NT2/D1 (cell line): ENCODE measurements at regions not wholly inside any gene's neighbourhood (a gene's known extent, or its start where the extent isn't known, plus 50 kb on each side); places are given as distances from the start of the nearest gene placed in this dataset.

Source experiments
- DNase-seq: peaks from one replicate; pipeline ENCODE4 v3.0.0-alpha.2; 2011; ENCODE audit warnings: low read depth, low spot score
- H3K27me3 ChIP-seq: 2 replicates; pipeline ENCODE4 v1.6.0; 2011; ENCODE audit warnings: mild to moderate bottlenecking; ENCODE audit not compliant: insufficient read length, insufficient read depth
- H3K36me3 ChIP-seq: 2 replicates; pipeline ENCODE4 v1.6.1; 2011; ENCODE audit warnings: mild to moderate bottlenecking, low read length, mixed read lengths; ENCODE audit not compliant: insufficient read depth, insufficient read length
- H3K4me1 ChIP-seq: 2 replicates; pipeline ENCODE4 v1.5.1; 2011; ENCODE audit not compliant: insufficient read depth, insufficient read length
- H3K4me3 ChIP-seq: 2 replicates; pipeline ENCODE4 v1.5.1; 2011; ENCODE audit warnings: low read depth; ENCODE audit not compliant: insufficient read length
- H3K9ac ChIP-seq: 2 replicates; pipeline ENCODE4 v1.6.0; 2011; ENCODE audit warnings: low read depth; ENCODE audit not compliant: insufficient read length
- H3K9me3 ChIP-seq: 2 replicates; pipeline ENCODE4 v1.5.1; 2011; ENCODE audit warnings: mild to moderate bottlenecking, low read length; ENCODE audit not compliant: insufficient read depth
- SUZ12 ChIP-seq: IDR thresholded peaks from 2 replicates; pipeline ENCODE4 v1.6.1; 2011; ENCODE audit not compliant: insufficient read length, insufficient read depth; ENCODE audit errors: extremely low read depth
- YY1 ChIP-seq: IDR thresholded peaks from 2 replicates; pipeline ENCODE4 v1.6.1; 2011; ENCODE audit not compliant: insufficient read length, insufficient read depth
- ZNF274 ChIP-seq: IDR thresholded peaks from 2 replicates; pipeline ENCODE4 v1.6.1; 2011; ENCODE audit warnings: mild to moderate bottlenecking, low read depth, low read length

GRCh38 chr22:26825960-26826935 lies 168.9 kb downstream of the MIAT start:
- Histone ChIP-seq H3K4me3 (no peak overlapping the region), H3K4me1 (peaks cover 3% of the 10 kb centered on the region), H3K9ac (no peak overlapping the region), H3K27me3 (no peaks in the 10 kb centered on the region), H3K36me3 (no peaks in the 10 kb centered on the region), H3K9me3 (no peaks in the 10 kb centered on the region)
- TF ChIP-seq SUZ12 (no peak), YY1 (no peak), ZNF274 (no peak)
- DNase-seq: no peak

DNA sequence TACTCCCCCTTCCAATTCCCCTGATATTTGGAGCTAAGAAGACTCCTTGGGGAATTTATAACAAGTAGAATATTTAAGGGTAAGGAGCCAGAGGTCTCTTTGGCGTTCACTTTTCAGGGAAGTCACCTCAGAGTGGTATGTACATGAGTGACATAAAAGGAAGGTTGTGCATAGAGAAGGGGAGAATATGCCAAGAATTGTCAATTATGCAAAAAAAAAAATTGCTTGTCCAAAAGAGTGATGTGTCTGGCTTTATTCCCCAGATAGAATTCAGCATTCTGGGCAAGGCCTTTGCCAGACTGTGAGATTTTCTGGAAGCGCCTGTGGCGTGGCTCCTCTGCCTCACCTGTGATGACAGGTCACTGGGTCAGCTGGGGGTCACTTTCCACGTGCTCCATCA lies 170.2 kb downstream of the MIAT start:
- Histone ChIP-seq H3K4me3 (no peak overlapping the region), H3K9me3 (no peaks in the 10 kb centered on the region), H3K36me3 (no peaks in the 10 kb centered on the region), H3K9ac (no peak overlapping the region), H3K4me1 (peaks cover under 1% of the 10 kb centered on the region), H3K27me3 (no peaks in the 10 kb centered on the region)
- no peak for DNase-seq
- TF ChIP-seq YY1 (no peak), SUZ12 (no peak), ZNF274 (no peak)

- no peak overlapping the region for H3K4me3 ChIP-seq
- no peak for DNase-seq
- H3K4me1 ChIP-seq: no peaks in the 10 kb centered on the region
- H3K9me3 ChIP-seq: no peaks in the 10 kb centered on the region
- no peak for TF ChIP-seq ZNF274
- no peak for TF ChIP-seq SUZ12
- TF ChIP-seq YY1: no peak
- H3K9ac ChIP-seq: no peak overlapping the region
- H3K27me3 ChIP-seq: no peaks in the 10 kb centered on the region
- no peaks in the 10 kb centered on the region for H3K36me3 ChIP-seq
These were observed 170.9 kb downstream of the MIAT start for GRCh38 chr22:26828311-26828710.

DNA sequence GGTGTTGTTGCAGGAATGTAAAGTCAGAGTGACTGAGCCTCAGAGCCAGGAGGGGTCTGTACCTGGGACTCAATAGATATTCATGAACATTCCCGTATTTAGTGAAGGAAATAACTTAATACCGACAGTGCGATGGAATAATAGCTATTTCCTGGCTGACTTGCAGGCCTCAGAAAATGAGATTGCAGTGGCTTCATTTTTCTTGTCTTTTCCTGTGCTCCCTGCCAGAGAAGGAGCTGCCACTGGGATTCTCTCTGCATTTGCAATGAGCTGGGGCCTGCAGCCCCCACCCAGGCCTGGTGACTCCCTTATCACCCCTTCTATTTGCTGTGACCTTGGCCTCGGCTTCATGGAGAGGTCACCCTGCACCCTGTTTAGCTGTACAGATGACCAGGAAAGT lies 173.4 kb downstream of the MIAT start:
- H3K9ac ChIP-seq: no peak overlapping the region
- TF ChIP-seq ZNF274: no peak
- no peak for TF ChIP-seq YY1
- TF ChIP-seq SUZ12: no peak
- DNase-seq: no peak
- no peak overlapping the region for H3K4me3 ChIP-seq
- no peaks in the 10 kb centered on the region for H3K4me1 ChIP-seq
- H3K9me3 ChIP-seq: no peaks in the 10 kb centered on the region
- no peaks in the 10 kb centered on the region for H3K27me3 ChIP-seq
- H3K36me3 ChIP-seq: no peaks in the 10 kb centered on the region

- no peak overlapping the region for H3K9ac ChIP-seq
- no peak for DNase-seq
- peaks cover 2% of the 10 kb centered on the region for H3K27me3 ChIP-seq
- H3K4me1 ChIP-seq: no peaks in the 10 kb centered on the region
- H3K9me3 ChIP-seq: no peaks in the 10 kb centered on the region
- no peak for TF ChIP-seq YY1
- TF ChIP-seq SUZ12: no peak
- H3K4me3 ChIP-seq: no peak overlapping the region
- no peaks in the 10 kb centered on the region for H3K36me3 ChIP-seq
These were observed 177.6 kb downstream of the MIAT start for GRCh38 chr22:26835023-26835422.

GRCh38 chr22:26835929-26836528 lies 178.6 kb downstream of the MIAT start:
- Histone ChIP-seq H3K4me1 (no peaks in the 10 kb centered on the region), H3K4me3 (no peak overlapping the region), H3K9me3 (no peaks in the 10 kb centered on the region), H3K36me3 (no peaks in the 10 kb centered on the region), H3K9ac (no peak overlapping the region), H3K27me3 (peaks cover 7% of the 10 kb centered on the region)
- TF ChIP-seq ZNF274 (no peak), SUZ12 (no peak), YY1 (no peak)
- peak; percentile 80 for DNase-seq

DNA sequence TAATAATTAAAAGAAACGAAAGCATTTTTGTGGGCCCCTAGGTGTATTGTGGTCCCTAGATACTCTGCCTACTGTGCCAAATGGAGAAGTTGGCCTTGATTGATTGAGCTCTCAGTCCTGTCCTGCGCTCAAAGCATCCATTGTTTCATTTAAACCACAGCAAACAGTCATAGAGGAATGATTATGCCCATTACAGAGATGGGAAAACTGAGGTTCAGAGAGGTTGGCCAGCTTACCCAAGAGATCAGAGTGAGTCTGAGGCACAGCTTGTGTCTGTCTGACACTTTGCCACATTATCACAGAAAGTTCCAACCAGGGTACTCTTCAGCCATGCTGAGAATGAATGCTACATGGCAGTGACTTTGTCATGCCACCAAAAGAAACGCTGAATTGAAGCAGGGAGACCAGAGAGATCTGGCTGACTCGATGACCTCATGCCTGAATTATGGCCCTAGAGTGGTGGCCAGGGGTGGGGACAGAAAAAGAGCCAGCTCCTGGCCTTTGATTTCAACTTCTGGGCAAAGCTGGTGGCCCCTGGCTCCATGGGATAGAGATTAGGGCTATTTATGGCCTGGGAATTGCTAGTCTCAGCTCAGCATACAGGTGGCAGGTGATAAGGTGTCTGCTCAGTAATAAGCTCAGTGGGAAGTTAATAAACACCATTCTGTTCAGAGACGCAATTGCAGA lies 180.5 kb downstream of the MIAT start:
- H3K27me3 ChIP-seq: peaks cover 7% of the 10 kb centered on the region
- H3K4me1 ChIP-seq: no peaks in the 10 kb centered on the region
- H3K9ac ChIP-seq: no peak overlapping the region
- no peak for TF ChIP-seq YY1
- TF ChIP-seq ZNF274: no peak
- TF ChIP-seq SUZ12: no peak
- H3K36me3 ChIP-seq: no peaks in the 10 kb centered on the region
- DNase-seq: no peak
- no peak overlapping the region for H3K4me3 ChIP-seq
- H3K9me3 ChIP-seq: no peaks in the 10 kb centered on the region
